ENCODE measurements at regions not wholly inside any gene's neighbourhood (a gene's known extent, or its start where the extent isn't known, plus 50 kb on each side); places are given as distances from the start of the nearest gene placed in this dataset.

DNA sequence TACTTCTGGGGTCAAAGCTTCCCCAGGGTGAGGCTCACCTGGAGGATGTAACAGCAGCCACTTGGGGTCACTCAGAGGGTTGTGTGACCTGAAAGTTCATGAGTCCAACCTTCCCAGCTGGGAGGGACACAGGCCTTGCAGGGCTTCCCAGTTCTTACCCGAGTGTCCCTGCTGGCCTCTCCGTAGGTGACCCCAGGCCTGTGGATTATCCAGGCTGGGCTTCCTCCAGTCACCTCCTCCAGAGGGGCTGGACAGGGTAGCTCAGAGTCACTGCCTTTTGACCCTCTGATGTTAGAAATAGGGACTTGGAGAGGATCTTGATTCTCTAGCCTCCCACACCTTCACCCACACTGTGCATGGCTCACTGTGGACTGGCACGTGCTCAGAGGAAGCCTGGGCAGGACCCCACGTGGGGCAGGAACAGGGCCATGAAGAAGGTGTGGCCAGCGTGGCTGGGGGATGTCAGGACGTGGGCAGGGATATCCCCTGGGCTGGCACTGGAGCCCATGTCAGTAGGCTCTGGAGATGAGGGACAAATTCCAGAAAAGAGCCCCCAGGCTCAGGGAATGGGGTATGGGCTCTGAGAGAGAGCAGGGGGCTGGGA, 131.8 kb downstream of the ACTL8 start:
- TF ChIP-seq POLR2AphosphoS5 (IDR thresholded peaks at IDR 0.05; ENCODE audit: low read depth, low read length) (no peak), PAX5 (IDR thresholded peaks at IDR 0.05; ENCODE audit: insufficient read depth, low read length, severe bottlenecking) (no peak), POU2F2 (IDR thresholded peaks at IDR 0.05; ENCODE audit: low read depth, low read length) (no peak), POLR2A (IDR thresholded peaks at IDR 0.05; ENCODE audit: low read depth, low read length) (no peak), TAF1 (IDR thresholded peaks at IDR 0.05; ENCODE audit: low read depth, low read length) (no peak), SPI1 (IDR thresholded peaks at IDR 0.05; ENCODE audit: low read depth, low read length) (no peak)
- DNase-seq (ENCODE audit: insufficient read length, low spot score) (no peak), FAIRE-seq (no peak)

DNA sequence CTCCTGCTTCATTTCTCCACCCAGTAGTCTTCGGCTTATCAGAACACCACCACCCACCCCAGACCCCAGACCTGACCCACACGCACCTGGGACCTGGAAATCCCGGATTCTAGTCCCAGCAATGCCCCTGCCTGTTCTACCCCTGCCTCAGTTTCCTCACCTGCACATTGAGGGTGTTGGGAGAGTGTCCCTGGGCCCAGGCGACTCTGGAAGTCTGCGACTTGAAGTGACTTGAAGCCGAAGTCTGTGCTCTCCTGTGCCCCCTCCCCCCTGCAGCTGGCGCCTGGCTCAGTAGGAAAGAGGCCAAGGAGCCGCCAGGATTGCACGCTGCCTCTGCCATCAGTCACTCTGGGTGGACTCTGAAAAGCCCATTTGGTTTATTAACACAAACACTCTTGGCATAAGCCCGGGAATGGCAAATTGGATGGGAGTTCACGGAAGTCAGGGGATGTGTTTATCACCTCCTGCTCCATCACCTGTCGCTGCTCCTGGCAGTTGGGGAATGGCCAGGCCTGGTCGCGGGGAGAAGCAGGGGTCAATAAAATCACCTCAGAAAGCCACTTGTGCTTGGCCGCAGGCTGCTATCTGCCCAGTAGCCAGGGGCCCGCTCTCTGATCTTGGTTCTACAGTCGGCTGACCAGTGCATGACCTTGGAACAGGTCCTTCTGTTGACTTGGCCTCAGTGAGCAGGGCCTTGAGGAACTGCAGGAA, 132.7 kb downstream of the ACTL8 start:
- DNase-seq (ENCODE audit: insufficient read length, low spot score): no peak
- FAIRE-seq: no peak
- TF ChIP-seq POLR2A (IDR thresholded peaks at IDR 0.05; ENCODE audit: low read depth, low read length): no peak
- no peak for TF ChIP-seq POLR2AphosphoS5 (IDR thresholded peaks at IDR 0.05; ENCODE audit: low read depth, low read length)
- no peak for TF ChIP-seq TAF1 (IDR thresholded peaks at IDR 0.05; ENCODE audit: low read depth, low read length)
- TF ChIP-seq POU2F2 (IDR thresholded peaks at IDR 0.05; ENCODE audit: low read depth, low read length): no peak
- no peak for TF ChIP-seq SPI1 (IDR thresholded peaks at IDR 0.05; ENCODE audit: low read depth, low read length)
- no peak for TF ChIP-seq PAX5 (IDR thresholded peaks at IDR 0.05; ENCODE audit: insufficient read depth, low read length, severe bottlenecking)

DNA sequence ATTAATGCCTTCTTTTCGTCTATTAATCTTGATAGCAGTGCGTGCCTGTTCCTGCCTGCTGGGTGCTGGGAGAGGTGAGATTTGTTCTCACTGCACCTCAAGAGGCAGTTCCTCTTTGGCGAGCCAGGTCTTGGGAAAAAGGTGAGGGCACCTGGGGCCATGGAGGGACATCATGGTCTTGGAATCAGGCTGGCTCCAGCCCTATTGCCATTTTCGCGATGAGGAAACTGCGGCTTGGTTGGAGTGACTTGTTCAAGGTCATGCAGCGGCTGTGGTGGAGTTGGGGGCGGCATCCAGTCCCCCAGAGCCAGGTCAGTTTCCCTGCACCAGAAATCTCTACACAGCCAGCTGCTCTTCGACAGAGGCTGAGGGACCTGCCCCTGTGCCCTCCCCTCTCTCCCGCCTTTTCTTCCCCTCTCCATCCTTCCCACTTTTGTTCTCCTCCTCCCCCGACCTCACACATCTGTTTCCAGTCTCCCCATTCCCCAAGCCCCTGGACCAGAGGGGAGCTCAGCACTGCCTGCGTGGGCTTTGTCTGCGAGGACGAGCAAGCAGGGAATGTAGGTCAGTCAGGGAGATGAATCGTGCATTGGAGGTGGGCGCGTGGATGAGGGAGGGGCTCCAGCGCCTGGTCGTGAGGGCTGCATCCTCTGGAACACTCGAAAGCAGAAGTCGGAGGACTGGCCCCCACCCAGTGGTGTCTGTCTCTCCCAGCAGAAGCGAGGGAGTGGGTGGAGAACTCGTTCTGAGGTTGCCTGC, 135.1 kb downstream of the ACTL8 start:
- TF ChIP-seq TAF1 (IDR thresholded peaks at IDR 0.05; ENCODE audit: low read depth, low read length): no peak
- no peak for TF ChIP-seq POLR2AphosphoS5 (IDR thresholded peaks at IDR 0.05; ENCODE audit: low read depth, low read length)
- TF ChIP-seq SPI1 (IDR thresholded peaks at IDR 0.05; ENCODE audit: low read depth, low read length): no peak
- no peak for TF ChIP-seq POLR2A (IDR thresholded peaks at IDR 0.05; ENCODE audit: low read depth, low read length)
- no peak for TF ChIP-seq POU2F2 (IDR thresholded peaks at IDR 0.05; ENCODE audit: low read depth, low read length)
- no peak for TF ChIP-seq PAX5 (IDR thresholded peaks at IDR 0.05; ENCODE audit: insufficient read depth, low read length, severe bottlenecking)
- FAIRE-seq: no peak
- DNase-seq (ENCODE audit: insufficient read length, low spot score): no peak

GRCh38 chr1:17890815-17891191, 135.7 kb downstream of the ACTL8 start:
- DNase-seq (ENCODE audit: insufficient read length, low spot score) (no peak), FAIRE-seq (no peak)
- TF ChIP-seq POU2F2 (IDR thresholded peaks at IDR 0.05; ENCODE audit: low read depth, low read length) (no peak), PAX5 (IDR thresholded peaks at IDR 0.05; ENCODE audit: insufficient read depth, low read length, severe bottlenecking) (no peak), SPI1 (IDR thresholded peaks at IDR 0.05; ENCODE audit: low read depth, low read length) (no peak), TAF1 (IDR thresholded peaks at IDR 0.05; ENCODE audit: low read depth, low read length) (no peak), POLR2AphosphoS5 (IDR thresholded peaks at IDR 0.05; ENCODE audit: low read depth, low read length) (no peak), POLR2A (IDR thresholded peaks at IDR 0.05; ENCODE audit: low read depth, low read length) (no peak)

DNA sequence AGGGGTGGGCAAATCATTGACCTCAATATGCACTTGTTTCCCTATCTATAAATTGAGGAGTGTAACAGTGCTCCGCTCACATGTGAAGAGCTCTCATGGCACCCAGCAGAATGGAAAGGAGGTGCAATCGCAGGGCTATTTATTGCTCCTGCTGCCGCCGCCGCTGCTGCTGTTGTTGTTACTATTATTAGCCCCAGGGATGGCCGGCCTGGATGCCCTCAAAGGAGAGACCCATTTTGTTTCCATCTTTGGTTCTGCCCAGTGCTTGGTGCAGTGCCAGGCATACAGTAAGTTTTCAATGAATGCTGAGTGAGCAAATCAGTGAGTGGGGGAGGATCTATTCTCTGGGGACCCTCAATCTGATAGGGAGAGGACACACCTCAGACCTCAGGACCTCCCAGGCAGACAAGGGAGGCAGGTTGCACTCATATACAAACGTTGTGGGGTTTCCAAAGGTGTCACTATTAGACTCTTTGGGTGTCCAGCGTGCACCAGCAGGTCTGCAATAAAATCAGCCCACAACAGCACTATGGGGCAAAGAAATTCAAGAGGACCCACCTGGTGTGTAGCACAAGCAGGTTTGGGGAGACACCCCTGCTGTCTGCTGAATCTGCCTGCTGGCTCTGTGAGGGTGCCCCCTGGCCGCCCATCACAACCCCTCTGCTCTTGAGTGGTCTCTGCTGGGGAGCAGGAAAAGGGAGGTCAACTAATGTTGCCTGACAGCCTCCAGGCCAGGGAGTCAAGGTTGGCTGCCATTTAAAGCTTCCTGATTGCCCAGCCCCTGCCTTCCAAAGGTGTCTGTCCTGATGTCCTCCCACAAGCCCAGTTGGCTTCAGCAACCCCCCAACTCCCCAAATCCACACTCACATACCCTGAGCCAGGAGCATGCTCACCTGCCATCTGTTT, 136.3 kb downstream of the ACTL8 start:
- DNase-seq (ENCODE audit: insufficient read length, low spot score) (no peak), FAIRE-seq (no peak)
- TF ChIP-seq POLR2AphosphoS5 (IDR thresholded peaks at IDR 0.05; ENCODE audit: low read depth, low read length): no peak
- no peak for TF ChIP-seq TAF1 (IDR thresholded peaks at IDR 0.05; ENCODE audit: low read depth, low read length)
- TF ChIP-seq POU2F2 (IDR thresholded peaks at IDR 0.05; ENCODE audit: low read depth, low read length): no peak
- no peak for TF ChIP-seq PAX5 (IDR thresholded peaks at IDR 0.05; ENCODE audit: insufficient read depth, low read length, severe bottlenecking)
- no peak for TF ChIP-seq POLR2A (IDR thresholded peaks at IDR 0.05; ENCODE audit: low read depth, low read length)
- TF ChIP-seq SPI1 (IDR thresholded peaks at IDR 0.05; ENCODE audit: low read depth, low read length): no peak

- DNase-seq (ENCODE audit: insufficient read length, low spot score) (no peak), FAIRE-seq (no peak)
- TF ChIP-seq POLR2A (IDR thresholded peaks at IDR 0.05; ENCODE audit: low read depth, low read length) (no peak), POLR2AphosphoS5 (IDR thresholded peaks at IDR 0.05; ENCODE audit: low read depth, low read length) (no peak), SPI1 (IDR thresholded peaks at IDR 0.05; ENCODE audit: low read depth, low read length) (no peak), TAF1 (IDR thresholded peaks at IDR 0.05; ENCODE audit: low read depth, low read length) (no peak), PAX5 (IDR thresholded peaks at IDR 0.05; ENCODE audit: insufficient read depth, low read length, severe bottlenecking) (no peak), POU2F2 (IDR thresholded peaks at IDR 0.05; ENCODE audit: low read depth, low read length) (no peak)
Measured at GRCh38 chr1:17892225-17892624, 137.1 kb downstream of the ACTL8 start.

- TF ChIP-seq POLR2A (IDR thresholded peaks at IDR 0.05; ENCODE audit: low read depth, low read length) (no peak), POU2F2 (IDR thresholded peaks at IDR 0.05; ENCODE audit: low read depth, low read length) (no peak), POLR2AphosphoS5 (IDR thresholded peaks at IDR 0.05; ENCODE audit: low read depth, low read length) (no peak), PAX5 (IDR thresholded peaks at IDR 0.05; ENCODE audit: insufficient read depth, low read length, severe bottlenecking) (no peak), SPI1 (IDR thresholded peaks at IDR 0.05; ENCODE audit: low read depth, low read length) (no peak), TAF1 (IDR thresholded peaks at IDR 0.05; ENCODE audit: low read depth, low read length) (no peak)
- FAIRE-seq: no peak
Measured at GRCh38 chr1:17892851-17893250, 137.7 kb downstream of the ACTL8 start.

GRCh38 chr1:17893891-17894631, 138.9 kb downstream of the ACTL8 start:
- DNase-seq (ENCODE audit: insufficient read length, low spot score) (no peak), FAIRE-seq (no peak)
- TF ChIP-seq PAX5 (IDR thresholded peaks at IDR 0.05; ENCODE audit: insufficient read depth, low read length, severe bottlenecking): no peak
- TF ChIP-seq SPI1 (IDR thresholded peaks at IDR 0.05; ENCODE audit: low read depth, low read length): no peak
- TF ChIP-seq TAF1 (IDR thresholded peaks at IDR 0.05; ENCODE audit: low read depth, low read length): no peak
- TF ChIP-seq POU2F2 (IDR thresholded peaks at IDR 0.05; ENCODE audit: low read depth, low read length): no peak
- no peak for TF ChIP-seq POLR2A (IDR thresholded peaks at IDR 0.05; ENCODE audit: low read depth, low read length)
- no peak for TF ChIP-seq POLR2AphosphoS5 (IDR thresholded peaks at IDR 0.05; ENCODE audit: low read depth, low read length)

More at GRCh38 chr1:17892851-17893250, 137.7 kb downstream of the ACTL8 start:
- DNase-seq (ENCODE audit: insufficient read length, low spot score): no peak
